Uterus (tissue), 3 donors: ENCODE measurements at regions not wholly inside any gene's neighbourhood (a gene's known extent, or its start where the extent isn't known, plus 50 kb on each side); places are given as distances from the start of the nearest gene placed in this dataset.

Experiments used
- DNase-seq, 2 donors: peaks; one replicate each; pipeline ENCODE4 v3.0.0-alpha.2; 2019 to 2020
- H3K27ac ChIP-seq, 2 donors: fragments of 200-600 bp; sonication (generic); 1 replicate in 1 of 2; 2 replicates in 1 of 2; pipeline ENCODE4 v1.5.1; 2016 to 2018
- H3K27me3 ChIP-seq, 2 donors: fragments of 200-600 bp; sonication (generic); one replicate each; pipeline ENCODE4 v1.5.1; 2018 to 2019; ENCODE audit warnings: control low read depth in 1 of 2
- H3K36me3 ChIP-seq, 2 donors: fragments of 200-600 bp; sonication (generic); one replicate each; pipeline ENCODE4 v1.5.1; 2019; ENCODE audit warnings: control low read depth in 1 of 2
- H3K4me1 ChIP-seq, 2 donors: fragments of 200-600 bp; sonication (generic); one replicate each; pipeline ENCODE4 v1.5.1; 2018 to 2019; ENCODE audit warnings: control low read depth in 1 of 2
- H3K4me3 ChIP-seq, 2 donors: fragments of 200-600 bp; sonication (generic); 1 replicate in 1 of 2; 2 replicates in 1 of 2; pipeline ENCODE4 v1.5.1; 2018 to 2019; ENCODE audit warnings: mild to moderate bottlenecking in 1 of 2
- H3K9me3 ChIP-seq, 2 donors: fragments of 200-600 bp; sonication (generic); one replicate each; pipeline ENCODE4 v1.5.1; 2019; ENCODE audit warnings: control low read depth in 1 of 2
- CTCF ChIP-seq, 4 experiments: fragments of 200-600 bp in 2 of 4; fragments of 450-650 bp in 2 of 4; sonication (generic) in 2 of 4; IDR thresholded peaks; one replicate each; pipeline ENCODE4 v1.5.1; 2016 to 2019; ENCODE audit warnings: antibody characterized with exemption in 4 of 4, mild to moderate bottlenecking in 2 of 4, moderate library complexity in 1 of 4
- POLR2A ChIP-seq, 2 donors: fragments of 450-650 bp; IDR thresholded peaks; one replicate each; pipeline ENCODE4 v1.6.1; 2016; ENCODE audit warnings: antibody characterized with exemption in 2 of 2, mild to moderate bottlenecking in 1 of 2, moderate library complexity in 1 of 2
- intact Hi-C: fragments of 100-400 bp; cut with DNase I; formaldehyde crosslinking; loops from one replicate; pipeline ENCODE4 v1.15.1; 2023; ENCODE audit warnings: low total_unique reads
- donor health status: DM: yes; HTN: yes; CAD: no.

- Histone ChIP-seq H3K27me3 (no peaks in the 10 kb centered on the region), H3K27ac (no peak overlapping the region), H3K36me3 (no peaks in the 10 kb centered on the region), H3K4me3 (no peak overlapping the region), H3K4me1 (peaks cover 0 to 3% of the 10 kb centered on the region in 2 donors), H3K9me3 (no peaks in the 10 kb centered on the region)
- DNase-seq: no peak
- TF ChIP-seq CTCF (IDR thresholded peaks at IDR 0.05) (no peak), POLR2A (IDR thresholded peaks at IDR 0.05) (no peak)
- intact Hi-C loops: no loop called here
Measured at GRCh38 chr12:67922245-67922644, 67.0 kb upstream of the IFNG-AS1 start.

GRCh38 chr12:67925077-67925476 is 64.2 kb upstream of the IFNG-AS1 start:
- H3K27ac ChIP-seq: no peak overlapping the region
- TF ChIP-seq POLR2A (IDR thresholded peaks at IDR 0.05) (no peak), CTCF (IDR thresholded peaks at IDR 0.05) (no peak)
- DNase-seq: no peak
- H3K9me3 ChIP-seq: no peaks in the 10 kb centered on the region
- intact Hi-C loops: no loop called here
- no peaks in the 10 kb centered on the region for H3K27me3 ChIP-seq
- H3K4me1 ChIP-seq: no peaks in the 10 kb centered on the region
- no peaks in the 10 kb centered on the region for H3K36me3 ChIP-seq
- no peak overlapping the region for H3K4me3 ChIP-seq

- no peaks in the 10 kb centered on the region for H3K27me3 ChIP-seq
- no peaks in the 10 kb centered on the region for H3K36me3 ChIP-seq
- H3K9me3 ChIP-seq: no peaks in the 10 kb centered on the region
- intact Hi-C loops: no loop called here
- no peak for DNase-seq
- no peak overlapping the region for H3K27ac ChIP-seq
- no peak overlapping the region for H3K4me3 ChIP-seq
- no peaks in the 10 kb centered on the region for H3K4me1 ChIP-seq
- TF ChIP-seq POLR2A (IDR thresholded peaks at IDR 0.05): no peak
- no peak for TF ChIP-seq CTCF (IDR thresholded peaks at IDR 0.05)
Measured at GRCh38 chr12:67925552-67925951, 63.7 kb upstream of the IFNG-AS1 start.

- Histone ChIP-seq H3K27me3 (no peaks in the 10 kb centered on the region), H3K36me3 (no peaks in the 10 kb centered on the region), H3K4me3 (no peak overlapping the region), H3K4me1 (no peaks in the 10 kb centered on the region), H3K27ac (no peak overlapping the region), H3K9me3 (no peaks in the 10 kb centered on the region)
- TF ChIP-seq CTCF (IDR thresholded peaks at IDR 0.05): no peak
- TF ChIP-seq POLR2A (IDR thresholded peaks at IDR 0.05): no peak
- DNase-seq: no peak
- intact Hi-C loops: no loop called here
Measured at GRCh38 chr12:67926063-67926462, 63.2 kb upstream of the IFNG-AS1 start.

- H3K4me1 ChIP-seq: no peaks in the 10 kb centered on the region
- no peaks in the 10 kb centered on the region for H3K36me3 ChIP-seq
- H3K27me3 ChIP-seq: no peaks in the 10 kb centered on the region
- DNase-seq: no peak
- H3K9me3 ChIP-seq: no peaks in the 10 kb centered on the region
- H3K27ac ChIP-seq: no peak overlapping the region
- H3K4me3 ChIP-seq: no peak overlapping the region
- TF ChIP-seq CTCF (IDR thresholded peaks at IDR 0.05) (no peak), POLR2A (IDR thresholded peaks at IDR 0.05) (no peak)
- intact Hi-C loops: no loop called here
Measured at GRCh38 chr12:67927324-67927723, 61.9 kb upstream of the IFNG-AS1 start.
